ENCODE measurements at regions not wholly inside any gene's neighbourhood (a gene's known extent, or its start where the extent isn't known, plus 50 kb on each side); places are given as distances from the start of the nearest gene placed in this dataset.

- no peak for DNase-seq
Observed at GRCh38 chr1:5367306-5367705, 624.9 kb downstream of the NPHP4 start.

- DNase-seq, result no peak
Observed at GRCh38 chr1:5365751-5366150, 626.5 kb downstream of the NPHP4 start.

GRCh38 chr1:5364591-5364990 lies 627.6 kb downstream of the NPHP4 start:
- DNase-seq, result no peak

- DNase-seq, result no peak
Observed at GRCh38 chr1:5354681-5355080, 637.5 kb downstream of the NPHP4 start.

GRCh38 chr1:5351366-5351765 lies 640.9 kb downstream of the NPHP4 start:
- DNase-seq, result no peak

GRCh38 chr1:5349526-5349925 lies 642.7 kb downstream of the NPHP4 start:
- no peak for DNase-seq

GRCh38 chr1:5348732-5349465 lies 643.3 kb downstream of the NPHP4 start:
- no peak for DNase-seq

GRCh38 chr1:5347726-5348125 lies 644.5 kb downstream of the NPHP4 start:
- no peak for DNase-seq

GRCh38 chr1:5345556-5345955 lies 646.7 kb downstream of the NPHP4 start:
- no peak for DNase-seq

- DNase-seq, result no peak
Observed at GRCh38 chr1:5343256-5344020, 648.8 kb downstream of the NPHP4 start.

- no peak for DNase-seq
Observed at GRCh38 chr1:5342830-5343229, 649.4 kb downstream of the NPHP4 start.

GRCh38 chr1:5342172-5342571 lies 650.1 kb downstream of the NPHP4 start:
- no peak for DNase-seq

- no peak for DNase-seq
Observed at GRCh38 chr1:5341471-5341870, 650.8 kb downstream of the NPHP4 start.

GRCh38 chr1:5340560-5341130 lies 651.6 kb downstream of the NPHP4 start:
- no peak for DNase-seq

GRCh38 chr1:5338466-5338865 lies 653.8 kb downstream of the NPHP4 start:
- DNase-seq, result no peak

GRCh38 chr1:5333291-5333690 lies 658.9 kb downstream of the NPHP4 start:
- DNase-seq, result no peak

- no peak for DNase-seq
Observed at GRCh38 chr1:5331101-5331500, 661.1 kb downstream of the NPHP4 start.

- no peak for DNase-seq
Observed at GRCh38 chr1:5329068-5329739, 663.0 kb downstream of the NPHP4 start.

GRCh38 chr1:5324883-5325282 lies 667.3 kb downstream of the NPHP4 start:
- DNase-seq, result no peak

- no peak for DNase-seq
Observed at GRCh38 chr1:5318143-5318816, 663.9 kb downstream of the AJAP1 start.

- DNase-seq, result no peak
Observed at GRCh38 chr1:5317391-5317790, 663.0 kb downstream of the AJAP1 start.

GRCh38 chr1:5312862-5313261 lies 658.5 kb downstream of the AJAP1 start:
- no peak for DNase-seq

GRCh38 chr1:5312293-5312674 lies 657.9 kb downstream of the AJAP1 start:
- DNase-seq, result no peak

Data from activated CD4-positive, alpha-beta T cell treated with anti-CD3 and anti-CD28 coated beads for 1 hour (primary cell).